ENCODE measurements at regions not wholly inside any gene's neighbourhood (a gene's known extent, or its start where the extent isn't known, plus 50 kb on each side); places are given as distances from the start of the nearest gene placed in this dataset.

GRCh38 chr10:124329941-124330340 lies 88.8 kb downstream of the OAT start:
- no peak overlapping the region for H3K4me2 ChIP-seq
- H3K27ac ChIP-seq (ENCODE audit: low read depth): no peak overlapping the region
- H2AFZ ChIP-seq: no peak overlapping the region
- no peaks in the 10 kb centered on the region for H3K9me2 ChIP-seq (ENCODE audit: insufficient read depth)
- Mint-ChIP-seq H3K27ac (no peak overlapping the region), H3K9me3 (peaks cover 14% of the 10 kb centered on the region), H3K36me3 (ENCODE audit: low read depth) (no peaks in the 10 kb centered on the region), H3K4me1 (no peaks in the 10 kb centered on the region), H3K27me3 (ENCODE audit: insufficient read depth, low read depth, poor library complexity) (peaks cover 9% of the 10 kb centered on the region), H3K4me3 (no peak overlapping the region)
- H3K36me3 ChIP-seq (ENCODE audit: insufficient read depth): no peaks in the 10 kb centered on the region
- H3K79me2 ChIP-seq (replicated peaks; ENCODE audit: insufficient read depth): no peaks in the 10 kb centered on the region
- H3K27me3 ChIP-seq (ENCODE audit: insufficient read depth): no peaks in the 10 kb centered on the region
- no peaks in the 10 kb centered on the region for H4K20me1 ChIP-seq (replicated peaks; ENCODE audit: insufficient read depth)
- no peak for ATAC-seq
- DNase-seq (ENCODE audit: low spot score): no peak
- no peak for TF ChIP-seq EZH2phosphoT487 (IDR thresholded peaks at IDR 0.05; ENCODE audit: unreplicated experiment)
- no peak for TF ChIP-seq ZNF462 (CRISPR knock-in tag; IDR thresholded peaks at IDR 0.05)
- no peak for TF ChIP-seq EZH2 (IDR thresholded peaks at IDR 0.05; ENCODE audit: low read depth, unreplicated experiment)
- no peak for TF ChIP-seq JUNB (IDR thresholded peaks at IDR 0.05; ENCODE audit: unreplicated experiment)
- no peak for TF ChIP-seq ZNF114 (CRISPR knock-in tag; IDR thresholded peaks at IDR 0.05)
- no peaks in the 10 kb centered on the region for H3K4me1 ChIP-seq (ENCODE audit: insufficient read depth)
- no peak overlapping the region for H3K4me3 ChIP-seq
- no peaks in the 10 kb centered on the region for H3F3A ChIP-seq (replicated peaks; ENCODE audit: low read depth)

GRCh38 chr10:124329362-124329761 lies 89.4 kb downstream of the OAT start:
- no peaks in the 10 kb centered on the region for H3K79me2 ChIP-seq (replicated peaks; ENCODE audit: insufficient read depth)
- H3K4me3 ChIP-seq: no peak overlapping the region
- H3K9me2 ChIP-seq (ENCODE audit: insufficient read depth): no peaks in the 10 kb centered on the region
- Mint-ChIP-seq H3K4me3 (no peak overlapping the region), H3K36me3 (ENCODE audit: low read depth) (no peaks in the 10 kb centered on the region), H3K27ac (no peak overlapping the region), H3K9me3 (peaks cover 14% of the 10 kb centered on the region), H3K27me3 (ENCODE audit: insufficient read depth, low read depth, poor library complexity) (peaks cover 9% of the 10 kb centered on the region), H3K4me1 (no peaks in the 10 kb centered on the region)
- H2AFZ ChIP-seq: no peak overlapping the region
- no peaks in the 10 kb centered on the region for H3K4me1 ChIP-seq (ENCODE audit: insufficient read depth)
- H3K36me3 ChIP-seq (ENCODE audit: insufficient read depth): no peaks in the 10 kb centered on the region
- H3K27me3 ChIP-seq (ENCODE audit: insufficient read depth): no peaks in the 10 kb centered on the region
- H3K27ac ChIP-seq (ENCODE audit: low read depth): no peak overlapping the region
- no peak overlapping the region for H3K4me2 ChIP-seq
- no peaks in the 10 kb centered on the region for H3F3A ChIP-seq (replicated peaks; ENCODE audit: low read depth)
- no peak for ATAC-seq
- no peaks in the 10 kb centered on the region for H4K20me1 ChIP-seq (replicated peaks; ENCODE audit: insufficient read depth)
- no peak for DNase-seq (ENCODE audit: low spot score)
- no peak for TF ChIP-seq POLR2AphosphoS5 (IDR thresholded peaks at IDR 0.05; ENCODE audit: low read depth)
- no peak for TF ChIP-seq NANOG (IDR thresholded peaks at IDR 0.05; ENCODE audit: borderline replicate concordance)
- TF ChIP-seq ZNF114 (CRISPR knock-in tag; IDR thresholded peaks at IDR 0.05): no peak
- no peak for TF ChIP-seq ETS1 (IDR thresholded peaks at IDR 0.05)
- TF ChIP-seq JUNB (IDR thresholded peaks at IDR 0.05; ENCODE audit: unreplicated experiment): no peak
- TF ChIP-seq STAT1 (IDR thresholded peaks at IDR 0.05; ENCODE audit: unreplicated experiment): no peak
- TF ChIP-seq EZH2phosphoT487 (IDR thresholded peaks at IDR 0.05; ENCODE audit: unreplicated experiment): no peak
- no peak for TF ChIP-seq EZH2 (IDR thresholded peaks at IDR 0.05; ENCODE audit: low read depth, unreplicated experiment)
- no peak for TF ChIP-seq CREB1 (CRISPR knock-in tag; IDR thresholded peaks at IDR 0.05; ENCODE audit: low read depth)
- TF ChIP-seq REST (IDR thresholded peaks at IDR 0.05; ENCODE audit: unreplicated experiment): no peak
- TF ChIP-seq ZNF331 (CRISPR knock-in tag; IDR thresholded peaks at IDR 0.05; ENCODE audit: low read depth): no peak
